HepG2 (cell line): ENCODE measurements at regions not wholly inside any gene's neighbourhood (a gene's known extent, or its start where the extent isn't known, plus 50 kb on each side); places are given as distances from the start of the nearest gene placed in this dataset.

Source experiments
- ATAC-seq: fragments of 200-7000 bp; cut with Tn5 transposase; 3 replicates; pipeline ENCODE4 v1.9.1; 2020; ENCODE audit warnings: mild to moderate bottlenecking, moderate library complexity
- BruUV-seq: library from RNA; stranded (reverse); fragments of 400-500 nt; replicated peaks from 2 replicates; lab custom pipeline; 2021; lab: Mats Ljungman, UMichigan
- CTCF ChIA-PET: fragments of 300-600 bp; formaldehyde crosslinking; extraction: SDS; loops from one replicate; lab custom pipeline; 2021; ENCODE audit warnings: low total read pairs, inconsistent platforms, low intra/inter-chr PET ratio; lab: Yijun Ruan, JAX
- POLR2A ChIA-PET: fragments of 350-600 bp; sonication (Branson Sonifier 250); formaldehyde crosslinking; loops from one replicate; lab custom pipeline; 2020; ENCODE audit warnings: antibody characterized with exemption, inconsistent platforms; lab: Yijun Ruan, JAX
- DNase-seq: peaks from one replicate; pipeline ENCODE4 v3.0.0-alpha.2; 2015; ENCODE audit warnings: low spot score
- FAIRE-seq: peaks from 3 replicates; lab custom pipeline; 2011; peaks lifted over from hg19 to GRCh38; lab: Jason Lieb, UNC
- H2AFZ ChIP-seq: one replicate; pipeline ENCODE4 v1.6.1; 2011; ENCODE audit warnings: low read length, inconsistent platforms
- H3K27ac ChIP-seq: fragments of 300-600 bp; 3 replicates; pipeline ENCODE4 v1.8.0; 2011; ENCODE audit warnings: mixed run types, mild to moderate bottlenecking, mixed read lengths, low read length, inconsistent platforms; ENCODE audit not compliant: insufficient read depth; ENCODE audit errors: extremely low read length
- H3K27me3 ChIP-seq, 2 experiments: fragments of 200-600 bp in 1 of 2; 2 replicates in 1 of 2; 3 replicates in 1 of 2; pipeline versions ENCODE4 v1.6.0 to v1.8.0; 2011; ENCODE audit warnings: low read length in 2 of 2, mild to moderate bottlenecking in 2 of 2, moderate library complexity in 2 of 2, inconsistent platforms in 1 of 2; ENCODE audit not compliant: insufficient read depth in 2 of 2, control insufficient read depth in 1 of 2
- H3K36me3 ChIP-seq, 2 experiments: fragments of 200-600 bp in 1 of 2; replicated peaks in 1 of 2; 2 replicates in 1 of 2; 3 replicates in 1 of 2; pipeline versions ENCODE4 v1.5.1 to v1.8.0; 2011; ENCODE audit warnings: low read length in 2 of 2, inconsistent platforms in 1 of 2; ENCODE audit not compliant: insufficient read depth in 2 of 2, control insufficient read depth in 1 of 2
- H3K4me1 ChIP-seq: 2 replicates; pipeline ENCODE4 v1.5.1; 2012; ENCODE audit warnings: low read length, inconsistent platforms; ENCODE audit not compliant: insufficient read depth
- H3K4me2 ChIP-seq: 2 replicates; pipeline ENCODE4 v1.6.0; 2011; ENCODE audit warnings: low read depth, low read length, inconsistent platforms
- H3K4me3 ChIP-seq, 3 experiments: fragments of 200-600 bp in 1 of 3; sonication (generic), shearing (Covaris generic) in 1 of 3; replicated peaks in 1 of 3; 2 replicates each; pipeline ENCODE4 v1.5.1; 2011 to 2016; ENCODE audit warnings: low read length in 3 of 3, inconsistent platforms in 2 of 3, low read depth in 2 of 3, mild to moderate bottlenecking in 2 of 3, control low read depth in 1 of 3, mixed read lengths in 1 of 3; ENCODE audit not compliant: insufficient read depth in 1 of 3
- H3K79me2 ChIP-seq: one replicate; pipeline ENCODE4 v1.6.1; 2011; ENCODE audit warnings: low read length, inconsistent platforms; ENCODE audit not compliant: insufficient read depth
- H3K9ac ChIP-seq: 2 replicates; pipeline ENCODE4 v1.6.0; 2011; ENCODE audit warnings: mild to moderate bottlenecking, low read depth, low read length, inconsistent platforms; ENCODE audit not compliant: insufficient read depth
- H3K9me3 ChIP-seq: 2 replicates; pipeline ENCODE4 v1.5.1; 2012; ENCODE audit warnings: mild to moderate bottlenecking, low read length
- H4K20me1 ChIP-seq: 2 replicates; pipeline ENCODE4 v1.6.0; 2011; ENCODE audit warnings: inconsistent platforms, mild to moderate bottlenecking, low read length, moderate library complexity; ENCODE audit not compliant: insufficient read depth
- ELF3 ChIP-seq: IDR thresholded peaks from 2 replicates; pipeline ENCODE4 v1.6.1; 2016; ENCODE audit warnings: missing genetic modification reagents, missing compliant biosample characterization
- FOXA3 ChIP-seq: IDR thresholded peaks from 2 replicates; pipeline ENCODE4 v1.6.1; 2016; ENCODE audit warnings: missing genetic modification reagents, missing compliant biosample characterization
- FOXC1 ChIP-seq: sonication (generic); formaldehyde crosslinking; IDR thresholded peaks from 2 replicates; pipeline ENCODE4 v1.8.0; 2022; ENCODE audit warnings: mild to moderate bottlenecking, missing genetic modification reagents, borderline replicate concordance
- FOXP1 ChIP-seq, 2 experiments: fragments of 450-650 bp in 1 of 2; IDR thresholded peaks; 2 replicates each; pipeline ENCODE4 v1.6.1; 2017 to 2018; ENCODE audit warnings: antibody characterized with exemption in 1 of 2
- MTA1 ChIP-seq: sonication (generic); formaldehyde crosslinking; IDR thresholded peaks from 2 replicates; pipeline ENCODE4 v1.4.0; 2020; ENCODE audit warnings: missing genetic modification reagents, mild to moderate bottlenecking, borderline replicate concordance
- NFYC ChIP-seq: IDR thresholded peaks from 2 replicates; pipeline ENCODE4 v1.6.1; 2016; ENCODE audit warnings: missing genetic modification reagents, missing compliant biosample characterization
- SMAD1 ChIP-seq: sonication (generic); formaldehyde crosslinking; IDR thresholded peaks from 2 replicates; pipeline ENCODE4 v1.4.0; 2020; ENCODE audit warnings: missing genetic modification reagents, low read depth, mild to moderate bottlenecking, borderline replicate concordance
- ZIK1 ChIP-seq: sonication (generic); formaldehyde crosslinking; IDR thresholded peaks from 2 replicates; pipeline ENCODE4 v1.5.0; 2020; ENCODE audit warnings: mild to moderate bottlenecking, low read depth, missing genetic modification reagents, borderline replicate concordance
- ZNF703 ChIP-seq: sonication (generic); formaldehyde crosslinking; IDR thresholded peaks from 2 replicates; pipeline ENCODE4 v1.5.1; 2020; ENCODE audit warnings: missing genetic modification reagents, mild to moderate bottlenecking, moderate library complexity, borderline replicate concordance
- ZNF749 ChIP-seq: sonication (generic); formaldehyde crosslinking; IDR thresholded peaks from 2 replicates; pipeline ENCODE4 v1.8.0; 2022; ENCODE audit warnings: mild to moderate bottlenecking, missing genetic modification reagents, moderate library complexity, borderline replicate concordance
- WGBS: methylation state at CpG from one replicate; pipeline ENCODE4 v1.1.6; 2017; ENCODE audit warnings: low lambda C conversion rate; 5-methylcytosine and 5-hydroxymethylcytosine counted together
- in situ Hi-C: cut with HindIII; loops from 2 replicates; pipeline ENCODE4 v1.10.0; 2017; ENCODE audit warnings: low pct_unique_long_range_greater_than_20kb; ENCODE audit not compliant: extremely low pct_ligation_motif_present
- intact Hi-C: fragments of 100-400 bp; cut with micrococcal nuclease; formaldehyde crosslinking; loops from one replicate; pipeline ENCODE4 v1.10.0; 2022; ENCODE audit not compliant: unreplicated experiment
- TF ChIP-seq, protein P1 (sequence below): sonication (generic); formaldehyde crosslinking; IDR thresholded peaks from 2 replicates; pipeline ENCODE4 v1.5.0; 2020; ENCODE audit warnings: missing genetic modification reagents
- TF ChIP-seq, protein P2 (sequence below): IDR thresholded peaks from 2 replicates; pipeline ENCODE4 v1.6.1; 2016
- TF ChIP-seq, protein P3 (sequence below): IDR thresholded peaks from 2 replicates; pipeline ENCODE4 v1.6.1; 2016; ENCODE audit warnings: mild to moderate bottlenecking, missing biosample characterization, missing genetic modification reagents
- TF ChIP-seq, protein P4 (sequence below): IDR thresholded peaks from 2 replicates; pipeline ENCODE4 v1.6.1; 2016; ENCODE audit warnings: low read depth, control low read depth

DNA sequence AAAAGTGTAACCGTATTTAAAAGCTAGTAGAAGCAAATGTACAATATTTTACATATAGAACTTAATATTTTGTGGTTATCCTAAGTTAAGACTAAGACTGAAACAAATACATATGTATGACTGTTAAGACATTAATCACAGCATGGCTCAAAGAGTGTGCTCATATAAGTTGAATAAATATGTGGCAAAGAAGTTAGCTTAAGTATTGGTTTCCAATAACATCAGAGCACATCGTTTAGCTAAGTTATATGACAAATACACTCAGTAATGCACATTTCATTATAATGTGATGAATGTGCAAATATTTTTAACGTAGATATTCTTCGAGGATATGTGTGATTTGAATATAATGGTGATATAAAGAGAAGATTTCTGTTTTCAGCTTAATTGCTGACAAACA lies 253.8 kb downstream of the SLITRK5 start:
- FAIRE-seq (no peak), DNase-seq (no peak), ATAC-seq (no peak)
- TF ChIP-seq MTA1 (CRISPR knock-in tag) (no peak), ELF3 (no peak), FOXC1 (no peak), NFYC (CRISPR knock-in tag) (no peak), SMAD1 (CRISPR knock-in tag) (no peak), ZIK1 (CRISPR knock-in tag) (no peak), FOXP1 (IDR thresholded peaks at IDR 0.05) (no peak), FOXP1 (CRISPR knock-in tag; IDR thresholded peaks at IDR 0.05) (no peak), ZNF749 (CRISPR knock-in tag) (no peak), FOXA3 (CRISPR knock-in tag) (no peak), ZNF703 (no peak)
- TF ChIP-seq, protein P1, sequence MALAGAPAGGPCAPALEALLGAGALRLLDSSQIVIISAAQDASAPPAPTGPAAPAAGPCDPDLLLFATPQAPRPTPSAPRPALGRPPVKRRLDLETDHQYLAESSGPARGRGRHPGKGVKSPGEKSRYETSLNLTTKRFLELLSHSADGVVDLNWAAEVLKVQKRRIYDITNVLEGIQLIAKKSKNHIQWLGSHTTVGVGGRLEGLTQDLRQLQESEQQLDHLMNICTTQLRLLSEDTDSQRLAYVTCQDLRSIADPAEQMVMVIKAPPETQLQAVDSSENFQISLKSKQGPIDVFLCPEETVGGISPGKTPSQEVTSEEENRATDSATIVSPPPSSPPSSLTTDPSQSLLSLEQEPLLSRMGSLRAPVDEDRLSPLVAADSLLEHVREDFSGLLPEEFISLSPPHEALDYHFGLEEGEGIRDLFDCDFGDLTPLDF (CRISPR knock-in tag) = no peak
- TF ChIP-seq, protein P2, sequence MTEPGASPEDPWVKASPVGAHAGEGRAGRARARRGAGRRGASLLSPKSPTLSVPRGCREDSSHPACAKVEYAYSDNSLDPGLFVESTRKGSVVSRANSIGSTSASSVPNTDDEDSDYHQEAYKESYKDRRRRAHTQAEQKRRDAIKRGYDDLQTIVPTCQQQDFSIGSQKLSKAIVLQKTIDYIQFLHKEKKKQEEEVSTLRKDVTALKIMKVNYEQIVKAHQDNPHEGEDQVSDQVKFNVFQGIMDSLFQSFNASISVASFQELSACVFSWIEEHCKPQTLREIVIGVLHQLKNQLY (CRISPR knock-in tag) = no peak
- TF ChIP-seq, protein P3, sequence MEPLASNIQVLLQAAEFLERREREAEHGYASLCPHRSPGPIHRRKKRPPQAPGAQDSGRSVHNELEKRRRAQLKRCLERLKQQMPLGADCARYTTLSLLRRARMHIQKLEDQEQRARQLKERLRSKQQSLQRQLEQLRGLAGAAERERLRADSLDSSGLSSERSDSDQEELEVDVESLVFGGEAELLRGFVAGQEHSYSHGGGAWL (CRISPR knock-in tag) = no peak
- TF ChIP-seq, protein P4, sequence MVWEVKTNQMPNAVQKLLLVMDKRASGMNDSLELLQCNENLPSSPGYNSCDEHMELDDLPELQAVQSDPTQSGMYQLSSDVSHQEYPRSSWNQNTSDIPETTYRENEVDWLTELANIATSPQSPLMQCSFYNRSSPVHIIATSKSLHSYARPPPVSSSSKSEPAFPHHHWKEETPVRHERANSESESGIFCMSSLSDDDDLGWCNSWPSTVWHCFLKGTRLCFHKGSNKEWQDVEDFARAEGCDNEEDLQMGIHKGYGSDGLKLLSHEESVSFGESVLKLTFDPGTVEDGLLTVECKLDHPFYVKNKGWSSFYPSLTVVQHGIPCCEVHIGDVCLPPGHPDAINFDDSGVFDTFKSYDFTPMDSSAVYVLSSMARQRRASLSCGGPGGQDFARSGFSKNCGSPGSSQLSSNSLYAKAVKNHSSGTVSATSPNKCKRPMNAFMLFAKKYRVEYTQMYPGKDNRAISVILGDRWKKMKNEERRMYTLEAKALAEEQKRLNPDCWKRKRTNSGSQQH (CRISPR knock-in tag) = no peak
- no peak overlapping the region for H3K4me3 ChIP-seq
- H3K36me3 ChIP-seq = no peaks in the 10 kb centered on the region
- ChIA-PET CTCF (no interaction called here), POLR2A (no interaction called here)
- H3K9ac ChIP-seq = no peak overlapping the region
- no peak overlapping the region for H3K27ac ChIP-seq
- no peaks in the 10 kb centered on the region for H3K27me3 ChIP-seq
- WGBS = 2% methylated on average over 4 of the region's 4 CpGs
- H3K4me2 ChIP-seq = no peak overlapping the region
- H3K79me2 ChIP-seq = no peaks in the 10 kb centered on the region
- H3K4me1 ChIP-seq = no peaks in the 10 kb centered on the region
- in situ Hi-C loops (no loop called here), intact Hi-C loops (no loop called here)
- BruUV-seq = no TSS peak
- H2AFZ ChIP-seq = no peak overlapping the region
- no peaks in the 10 kb centered on the region; the same call in 1 of the 2 replicates for H3K9me3 ChIP-seq
- H4K20me1 ChIP-seq = no peaks in the 10 kb centered on the region
